HG03378 (cell line): ENCODE measurements at regions not wholly inside any gene's neighbourhood (a gene's known extent, or its start where the extent isn't known, plus 50 kb on each side); places are given as distances from the start of the nearest gene placed in this dataset.

Experiments
- ATAC-seq: cut with Tn5 transposase; IDR thresholded peaks from one replicate; pipeline ENCODE4 v1.9.1; 2021; ENCODE audit warnings: mild to moderate bottlenecking, moderate library complexity; ENCODE audit not compliant: unreplicated experiment

- no peak for ATAC-seq
Observed at GRCh38 chr13:50344717-50345116, 329.5 kb downstream of the KCNRG start.

- ATAC-seq: no peak
Observed at GRCh38 chr13:50345804-50346203, 330.6 kb downstream of the KCNRG start.

- ATAC-seq: no peak
Observed at GRCh38 chr13:50348371-50348770, 333.1 kb downstream of the KCNRG start.

GRCh38 chr13:50352720-50353480 is 337.7 kb downstream of the KCNRG start:
- ATAC-seq: no peak

DNA sequence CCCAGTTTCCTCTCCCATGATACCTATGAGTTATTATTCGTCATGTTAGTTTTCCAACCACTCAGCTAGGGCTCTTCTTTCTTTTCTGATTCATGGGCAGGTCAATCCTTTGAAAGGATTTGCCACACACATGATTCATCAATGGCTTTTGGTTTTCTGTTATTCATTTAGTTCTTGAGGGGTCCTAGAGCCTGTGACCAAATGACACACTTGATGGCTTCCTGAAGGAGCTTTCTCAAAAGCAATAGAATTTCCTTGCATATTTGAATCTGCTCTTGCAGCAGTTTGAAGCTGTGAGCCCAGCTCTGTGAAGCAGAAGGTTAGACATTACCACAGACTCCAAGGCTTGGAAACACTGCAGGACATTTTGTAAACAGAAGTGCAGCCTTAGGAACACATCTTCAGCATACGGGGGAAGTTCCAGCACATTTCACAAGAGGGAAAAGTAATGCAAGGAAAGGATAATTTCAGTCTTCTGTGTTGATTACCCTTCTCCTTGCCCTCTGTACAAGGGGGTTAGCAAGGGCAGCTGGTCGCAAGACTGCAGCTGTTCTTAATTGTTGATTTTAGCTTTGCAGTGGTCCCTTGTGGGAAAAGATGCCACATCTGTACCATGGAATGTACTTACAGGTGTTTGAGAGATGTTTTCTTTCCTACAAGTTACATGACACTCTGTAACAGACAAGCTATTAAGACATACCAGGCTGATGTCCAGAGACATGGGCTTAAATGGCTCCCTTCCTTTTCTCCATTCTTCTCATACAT is 338.6 kb downstream of the KCNRG start:
- no peak for ATAC-seq

DNA sequence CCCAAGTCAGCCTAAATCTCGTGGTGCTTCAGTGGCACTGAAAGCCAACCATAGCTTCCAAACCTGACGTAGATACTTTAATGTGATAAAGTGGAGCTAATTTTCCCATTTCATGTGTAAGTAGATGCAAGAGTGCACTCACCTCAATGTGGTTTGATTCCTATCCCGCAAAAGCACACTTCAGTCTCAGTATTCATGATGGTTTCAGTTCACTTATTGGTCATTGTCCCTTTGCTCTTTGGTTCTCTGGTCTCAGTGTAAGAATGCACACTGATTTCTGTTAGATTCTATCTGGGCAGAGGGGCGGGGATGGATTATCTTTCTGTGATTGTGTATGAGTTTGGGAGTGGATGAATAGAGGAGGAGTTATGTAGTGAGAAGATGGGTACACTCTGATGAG is 340.6 kb downstream of the KCNRG start:
- ATAC-seq: no peak

DNA sequence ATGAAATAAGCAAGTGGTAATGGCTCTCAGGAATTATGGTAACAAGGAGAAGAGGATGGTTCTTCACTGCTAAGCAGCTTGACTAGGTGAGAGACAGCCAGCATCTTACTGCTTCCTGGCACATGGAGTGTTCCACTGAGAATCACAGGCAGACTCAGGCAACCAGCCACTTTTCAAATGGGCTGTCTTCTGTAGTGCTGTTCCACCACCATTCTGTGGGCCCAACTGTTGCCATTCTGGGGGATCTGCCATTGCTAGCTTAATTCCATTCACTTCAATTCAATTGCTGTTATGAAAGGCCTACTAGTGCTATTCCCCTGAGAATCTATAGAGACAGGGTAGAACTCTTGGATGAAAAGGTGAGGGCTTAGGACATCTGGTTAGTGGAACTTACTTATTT is 341.9 kb downstream of the KCNRG start:
- ATAC-seq: no peak

DNA sequence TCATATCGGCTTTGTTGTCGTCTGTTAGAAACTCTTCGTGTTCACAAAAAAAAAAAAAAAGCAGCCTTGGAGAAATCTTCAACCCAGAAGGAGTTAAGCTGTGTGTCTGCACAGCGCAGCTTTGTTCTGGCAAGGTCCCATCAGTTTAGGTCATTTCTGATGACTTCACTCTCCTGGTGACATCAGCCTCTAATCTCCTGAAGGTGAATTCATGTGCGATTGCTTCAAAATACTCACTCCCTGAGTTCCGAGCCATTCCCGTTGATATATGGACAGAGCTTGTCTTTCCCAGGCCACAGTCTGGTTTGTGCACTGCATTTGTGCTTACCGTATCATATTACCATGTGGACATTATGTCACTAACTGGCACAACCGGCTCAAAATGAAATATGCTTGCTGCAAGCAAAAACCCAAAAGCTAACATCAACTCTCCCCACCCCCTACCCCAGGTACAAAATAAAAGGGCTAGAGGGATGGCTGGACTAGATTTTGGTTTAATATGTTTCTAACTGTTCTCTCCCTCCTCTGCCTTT is 342.4 kb downstream of the KCNRG start:
- no peak for ATAC-seq

DNA sequence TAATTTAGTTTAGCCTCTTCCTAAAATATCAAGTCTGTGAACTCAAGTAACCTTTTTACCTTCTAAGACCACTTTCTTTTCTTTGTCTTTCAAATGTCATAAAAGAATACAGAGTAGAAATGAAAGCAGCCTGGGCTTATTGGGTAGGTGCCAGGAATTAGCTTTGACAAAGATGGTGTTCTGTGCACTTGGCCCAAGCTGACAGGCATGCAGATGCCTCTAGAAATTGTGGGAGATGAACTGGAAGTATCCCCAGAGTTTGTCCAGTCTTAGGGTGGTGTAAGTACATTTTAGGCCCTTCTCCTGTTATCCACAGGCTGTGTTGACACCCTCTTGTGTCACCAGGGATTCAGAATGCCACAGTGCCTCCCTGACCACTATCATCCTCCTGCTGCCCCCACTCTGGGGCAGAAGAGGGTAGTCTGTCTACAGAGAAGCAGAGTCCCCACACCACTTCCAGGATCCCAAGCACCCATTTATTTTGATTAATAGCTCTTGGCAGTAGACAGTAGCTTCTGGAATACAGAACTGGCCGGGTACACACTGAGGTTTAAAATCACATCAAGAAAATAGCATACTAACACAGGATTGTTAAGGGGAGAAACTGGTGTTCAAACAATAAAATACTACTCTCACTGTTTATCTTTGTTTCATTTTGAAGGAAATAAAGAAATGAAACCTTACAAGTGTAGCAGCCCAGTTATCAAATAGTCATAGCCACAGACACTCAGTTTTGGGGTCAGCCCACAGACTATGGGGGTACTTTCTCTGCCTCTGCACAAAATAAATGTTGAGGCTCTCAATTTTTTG is 343.2 kb downstream of the KCNRG start:
- no peak for ATAC-seq

DNA sequence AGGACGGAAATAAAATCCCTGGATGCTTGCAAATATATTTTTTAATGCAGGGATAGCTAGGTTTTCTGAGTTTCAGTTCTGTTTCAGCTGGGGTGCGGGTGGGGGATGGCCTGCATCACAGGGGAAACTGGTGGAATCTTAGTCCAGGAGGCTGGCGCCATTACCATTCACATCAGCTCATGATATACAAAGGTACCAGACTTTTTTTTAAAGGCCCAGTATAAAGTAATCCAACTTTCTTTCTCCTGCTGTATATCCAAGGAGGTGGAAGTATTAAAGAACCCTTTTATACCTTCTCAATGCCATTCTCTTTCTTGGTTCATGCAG is 343.8 kb downstream of the KCNRG start:
- no peak for ATAC-seq

- no peak for ATAC-seq
Observed at GRCh38 chr13:50359779-50360178, 344.5 kb downstream of the KCNRG start.

DNA sequence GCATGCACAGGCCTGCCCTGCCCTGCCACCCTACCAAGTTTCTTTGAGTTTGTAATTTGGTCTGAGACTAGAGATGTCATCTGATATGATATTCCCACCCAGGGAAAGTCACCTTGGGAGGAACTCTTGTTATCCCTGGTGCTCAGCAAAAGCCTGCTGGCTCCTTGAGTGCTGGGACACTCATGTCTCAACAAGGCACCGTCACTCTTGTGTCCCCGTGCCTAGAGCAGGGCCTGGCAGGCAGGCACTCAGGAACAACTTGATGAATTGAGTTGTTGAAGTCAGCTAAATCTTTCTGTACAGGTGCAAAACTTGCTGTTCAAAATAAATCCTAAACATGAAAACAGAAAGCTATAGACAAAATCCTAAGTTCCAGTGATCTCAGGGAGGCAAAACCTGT is 345.4 kb downstream of the KCNRG start:
- ATAC-seq: no peak

GRCh38 chr13:50361282-50361681 is 346.0 kb downstream of the KCNRG start:
- ATAC-seq: no peak

GRCh38 chr13:50365408-50366391 is 350.5 kb downstream of the KCNRG start:
- ATAC-seq: peak; percentile 60

DNA sequence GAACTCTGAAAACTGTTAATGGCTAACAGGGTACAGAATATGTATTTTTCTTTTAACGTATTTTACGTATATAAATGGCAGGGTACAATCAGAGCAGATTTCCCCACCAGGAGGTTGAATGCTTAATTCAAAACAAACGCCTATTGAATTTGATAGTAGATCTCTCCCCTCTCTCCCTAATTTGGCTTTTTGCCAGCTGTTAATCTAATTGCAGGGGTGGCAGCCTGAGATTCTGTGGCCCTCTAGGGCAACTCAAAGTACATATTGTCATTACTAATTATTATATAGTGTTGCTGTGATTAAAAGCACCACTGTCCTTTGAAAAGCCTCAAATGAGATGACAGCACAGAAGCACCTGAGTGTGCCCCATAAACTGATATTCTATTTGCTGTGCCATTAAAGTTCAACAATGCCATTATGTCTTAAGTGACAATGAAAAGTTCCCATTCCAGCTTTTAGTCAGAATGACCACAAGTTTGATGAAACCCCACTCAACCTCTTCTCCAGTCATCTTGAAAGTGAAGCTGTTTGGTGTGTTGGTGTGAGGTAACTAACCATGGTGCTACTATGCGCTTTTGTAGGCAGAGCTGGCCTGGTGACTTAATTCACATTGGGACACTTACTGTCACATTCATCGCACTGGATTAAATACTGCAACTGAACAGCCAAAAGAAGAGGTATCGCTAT is 351.4 kb downstream of the KCNRG start:
- peak; percentile 64 for ATAC-seq

GRCh38 chr13:50369646-50370045 is 354.4 kb downstream of the KCNRG start:
- no peak for ATAC-seq

- peak; percentile 52 for ATAC-seq
Observed at GRCh38 chr13:50370303-50370950, 355.2 kb downstream of the KCNRG start.

DNA sequence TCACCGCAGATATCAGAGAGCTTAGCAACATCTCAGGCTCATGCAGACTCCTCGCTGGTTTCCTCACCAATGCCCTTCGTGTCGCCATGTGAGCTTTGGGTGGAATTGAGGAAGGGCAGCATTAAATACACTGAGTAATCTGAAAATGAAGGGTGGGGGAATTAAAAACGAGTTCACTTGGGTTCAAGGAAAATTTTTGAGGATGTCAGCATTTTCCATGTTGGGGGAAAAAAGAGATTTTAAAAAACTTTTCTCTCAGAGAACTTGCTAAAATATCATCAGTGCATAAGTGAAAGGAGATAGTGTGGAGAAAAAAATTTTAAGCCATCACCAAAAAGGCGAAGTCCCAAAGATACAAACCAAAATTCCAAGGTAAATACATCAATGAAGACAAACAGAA is 359.3 kb downstream of the KCNRG start:
- ATAC-seq: no peak

- ATAC-seq: no peak
Observed at GRCh38 chr13:50375792-50376191, 360.5 kb downstream of the KCNRG start.
